HepG2 (cell line): ENCODE measurements at regions not wholly inside any gene's neighbourhood (a gene's known extent, or its start where the extent isn't known, plus 50 kb on each side); places are given as distances from the start of the nearest gene placed in this dataset.

Source experiments
- ASH2L ChIP-seq: fragments of 300-600, 200-600 bp; sonication (generic); IDR thresholded peaks from 2 replicates; pipeline ENCODE4 v1.7.0; 2017; ENCODE audit warnings: low read depth, mild to moderate bottlenecking, moderate library complexity, mixed read lengths, low read length; ENCODE audit not compliant: insufficient read length
- CBFB ChIP-seq: sonication (generic); formaldehyde crosslinking; IDR thresholded peaks from 2 replicates; pipeline ENCODE4 v1.4.0; 2020; ENCODE audit warnings: missing genetic modification reagents
- EZH2 ChIP-seq: conservative IDR thresholded peaks from 2 replicates; pipeline ENCODE4 v1.6.1; 2012; ENCODE audit warnings: mild to moderate bottlenecking, low read depth, low read length, moderate library complexity
- NFYB ChIP-seq: sonication (generic); formaldehyde crosslinking; IDR thresholded peaks from 2 replicates; pipeline ENCODE4 v1.4.0; 2020; ENCODE audit warnings: missing genetic modification reagents
- NFYC ChIP-seq: IDR thresholded peaks from 2 replicates; pipeline ENCODE4 v1.6.1; 2016; ENCODE audit warnings: missing genetic modification reagents, missing compliant biosample characterization
- POLR2AphosphoS5 ChIP-seq: IDR thresholded peaks from 2 replicates; pipeline ENCODE4 v1.6.1; 2012; ENCODE audit warnings: low read depth, low read length
- RAD21 ChIP-seq: fragments of 450-650 bp; formaldehyde crosslinking; IDR thresholded peaks from 2 replicates; pipeline ENCODE4 v1.5.0; 2020; ENCODE audit warnings: mild to moderate bottlenecking
- SP140L ChIP-seq: sonication (generic); formaldehyde crosslinking; IDR thresholded peaks from 2 replicates; pipeline ENCODE4 v1.4.0; 2020; ENCODE audit warnings: missing genetic modification reagents, borderline replicate concordance
- TAF1 ChIP-seq: sonication (generic); formaldehyde crosslinking; IDR thresholded peaks from 2 replicates; pipeline ENCODE4 v1.4.0; 2020; ENCODE audit warnings: missing genetic modification reagents
- ZNF570 ChIP-seq: sonication (generic); formaldehyde crosslinking; IDR thresholded peaks from 2 replicates; pipeline ENCODE4 v1.4.0; 2020; ENCODE audit warnings: mild to moderate bottlenecking, missing genetic modification reagents, borderline replicate concordance
- TF ChIP-seq, protein P1 (sequence below), 2 experiments: sonication (generic) in 1 of 2; formaldehyde crosslinking in 1 of 2; IDR thresholded peaks; 2 replicates each; pipeline versions ENCODE4 v1.5.1 to v1.6.1; 2011 to 2020; ENCODE audit warnings: borderline replicate concordance in 1 of 2, low read depth in 1 of 2, low read length in 1 of 2, mild to moderate bottlenecking in 1 of 2, missing genetic modification reagents in 1 of 2, moderate library complexity in 1 of 2
- TF ChIP-seq, protein P2 (sequence below): sonication (generic); formaldehyde crosslinking; IDR thresholded peaks from 2 replicates; pipeline ENCODE4 v1.5.0; 2020; ENCODE audit warnings: mild to moderate bottlenecking, missing genetic modification reagents, moderate library complexity
- TF ChIP-seq, protein P3 (sequence below): sonication (generic); formaldehyde crosslinking; IDR thresholded peaks from 2 replicates; pipeline ENCODE4 v1.4.0; 2020; ENCODE audit warnings: missing genetic modification reagents

DNA sequence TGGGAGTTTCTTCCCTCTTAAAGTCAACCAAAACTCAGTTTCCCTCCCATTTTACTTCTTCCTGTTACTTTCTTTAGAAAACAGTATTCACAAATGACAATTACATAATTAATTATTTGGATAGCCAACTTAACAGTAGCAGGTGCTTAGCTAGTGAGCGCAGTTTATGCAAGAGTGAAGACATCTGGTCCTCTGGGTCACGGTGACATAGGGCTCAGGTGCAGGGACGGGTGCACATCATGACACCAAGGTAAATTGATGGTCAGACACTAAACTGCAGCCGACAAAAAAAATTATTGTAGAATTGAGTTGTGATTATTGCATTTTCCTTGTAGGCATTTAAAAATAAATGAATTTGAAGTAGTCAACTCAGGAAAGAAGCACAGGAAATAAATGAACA is 142.0 kb upstream of the KCTD3 start:
- no peak for TF ChIP-seq NFYC (CRISPR knock-in tag)
- no peak for TF ChIP-seq TAF1 (CRISPR knock-in tag)
- TF ChIP-seq CBFB = no peak
- TF ChIP-seq, protein P1, sequence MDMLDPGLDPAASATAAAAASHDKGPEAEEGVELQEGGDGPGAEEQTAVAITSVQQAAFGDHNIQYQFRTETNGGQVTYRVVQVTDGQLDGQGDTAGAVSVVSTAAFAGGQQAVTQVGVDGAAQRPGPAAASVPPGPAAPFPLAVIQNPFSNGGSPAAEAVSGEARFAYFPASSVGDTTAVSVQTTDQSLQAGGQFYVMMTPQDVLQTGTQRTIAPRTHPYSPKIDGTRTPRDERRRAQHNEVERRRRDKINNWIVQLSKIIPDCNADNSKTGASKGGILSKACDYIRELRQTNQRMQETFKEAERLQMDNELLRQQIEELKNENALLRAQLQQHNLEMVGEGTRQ (IDR thresholded peaks at IDR 0.05; ENCODE audit: low read depth, low read length) = no peak
- TF ChIP-seq, protein P1 (CRISPR knock-in tag; IDR thresholded peaks at IDR 0.05; ENCODE audit: borderline replicate concordance) = no peak
- TF ChIP-seq, protein P2, sequence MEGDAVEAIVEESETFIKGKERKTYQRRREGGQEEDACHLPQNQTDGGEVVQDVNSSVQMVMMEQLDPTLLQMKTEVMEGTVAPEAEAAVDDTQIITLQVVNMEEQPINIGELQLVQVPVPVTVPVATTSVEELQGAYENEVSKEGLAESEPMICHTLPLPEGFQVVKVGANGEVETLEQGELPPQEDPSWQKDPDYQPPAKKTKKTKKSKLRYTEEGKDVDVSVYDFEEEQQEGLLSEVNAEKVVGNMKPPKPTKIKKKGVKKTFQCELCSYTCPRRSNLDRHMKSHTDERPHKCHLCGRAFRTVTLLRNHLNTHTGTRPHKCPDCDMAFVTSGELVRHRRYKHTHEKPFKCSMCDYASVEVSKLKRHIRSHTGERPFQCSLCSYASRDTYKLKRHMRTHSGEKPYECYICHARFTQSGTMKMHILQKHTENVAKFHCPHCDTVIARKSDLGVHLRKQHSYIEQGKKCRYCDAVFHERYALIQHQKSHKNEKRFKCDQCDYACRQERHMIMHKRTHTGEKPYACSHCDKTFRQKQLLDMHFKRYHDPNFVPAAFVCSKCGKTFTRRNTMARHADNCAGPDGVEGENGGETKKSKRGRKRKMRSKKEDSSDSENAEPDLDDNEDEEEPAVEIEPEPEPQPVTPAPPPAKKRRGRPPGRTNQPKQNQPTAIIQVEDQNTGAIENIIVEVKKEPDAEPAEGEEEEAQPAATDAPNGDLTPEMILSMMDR (CRISPR knock-in tag) = no peak
- no peak for TF ChIP-seq NFYB (CRISPR knock-in tag)
- no peak for TF ChIP-seq POLR2AphosphoS5
- TF ChIP-seq ASH2L = no peak
- no peak for TF ChIP-seq ZNF570 (CRISPR knock-in tag)
- TF ChIP-seq EZH2 = no peak
- no peak for TF ChIP-seq RAD21 (CRISPR knock-in tag)
- TF ChIP-seq, protein P3, sequence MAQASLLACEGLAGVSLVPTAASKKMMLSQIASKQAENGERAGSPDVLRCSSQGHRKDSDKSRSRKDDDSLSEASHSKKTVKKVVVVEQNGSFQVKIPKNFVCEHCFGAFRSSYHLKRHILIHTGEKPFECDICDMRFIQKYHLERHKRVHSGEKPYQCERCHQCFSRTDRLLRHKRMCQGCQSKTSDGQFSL (CRISPR knock-in tag) = no peak
- no peak for TF ChIP-seq SP140L (CRISPR knock-in tag)
